Stomach (tissue), 4 donors: ENCODE measurements at regions not wholly inside any gene's neighbourhood (a gene's known extent, or its start where the extent isn't known, plus 50 kb on each side); places are given as distances from the start of the nearest gene placed in this dataset.

Experiments
- CTCF ChIP-seq, 7 experiments: fragments of 450-650 bp in 4 of 7; fragments of 200-600 bp in 3 of 7; sonication (generic) in 3 of 7; IDR thresholded peaks; one replicate each; pipeline ENCODE4 v1.5.1; 2016 to 2019; ENCODE audit warnings: antibody characterized with exemption in 7 of 7, control low read depth in 2 of 7, mild to moderate bottlenecking in 1 of 7
- POLR2A ChIP-seq, 4 donors: fragments of 450-650 bp; IDR thresholded peaks; one replicate each; pipeline ENCODE4 v1.6.1; 2016; ENCODE audit warnings: antibody characterized with exemption in 4 of 4, control low read depth in 2 of 4, mild to moderate bottlenecking in 1 of 4, moderate library complexity in 1 of 4
- POLR2AphosphoS5 ChIP-seq, 3 donors: sonication (generic); formaldehyde crosslinking; IDR thresholded peaks; one replicate each; pipeline ENCODE4 v1.6.1; 2016; ENCODE audit warnings: antibody characterized with exemption in 3 of 3

GRCh38 chr12:93126069-93126474, 197.0 kb upstream of the EEA1 start:
- TF ChIP-seq POLR2AphosphoS5 (IDR thresholded peaks at IDR 0.05) (no peak), CTCF (IDR thresholded peaks at IDR 0.05) (no peak), POLR2A (IDR thresholded peaks at IDR 0.05) (no peak)
